Esophagus muscularis mucosa (tissue), 4 donors: ENCODE measurements at regions not wholly inside any gene's neighbourhood (a gene's known extent, or its start where the extent isn't known, plus 50 kb on each side); places are given as distances from the start of the nearest gene placed in this dataset.

ENCODE experiments used
- DNase-seq: peaks from one replicate; pipeline ENCODE4 v3.0.0-alpha.2; 2017; ENCODE audit errors: extremely low spot score
- H3K27ac ChIP-seq, 4 donors: fragments of 200-600 bp; sonication (generic); replicated peaks in 1 of 4; 1 replicate in 3 of 4; 2 replicates in 1 of 4; pipeline ENCODE4 v1.5.1; 2016 to 2019; ENCODE audit warnings: mild to moderate bottlenecking in 1 of 4
- H3K27me3 ChIP-seq, 4 donors: fragments of 200-600 bp; sonication (generic); one replicate each; pipeline versions ENCODE4 v1.5.1 to v1.6.0; 2016 to 2019
- H3K36me3 ChIP-seq, 4 donors: fragments of 200-600 bp; sonication (generic); one replicate each; pipeline ENCODE4 v1.5.1; 2016 to 2019
- H3K4me1 ChIP-seq, 4 donors: fragments of 200-600 bp; sonication (generic); one replicate each; pipeline ENCODE4 v1.5.1; 2016 to 2019
- H3K4me3 ChIP-seq, 4 donors: fragments of 200-600 bp; sonication (generic); 1 replicate in 2 of 4; 2 replicates in 2 of 4; pipeline ENCODE4 v1.5.1; 2016 to 2019; ENCODE audit warnings: mild to moderate bottlenecking in 4 of 4, moderate library complexity in 1 of 4
- H3K9me3 ChIP-seq, 4 donors: fragments of 200-600 bp; sonication (generic); 1 replicate in 3 of 4; 2 replicates in 1 of 4; pipeline ENCODE4 v1.5.1; 2016 to 2019
- CTCF ChIP-seq, 3 experiments: fragments of 200-600 bp in 2 of 3; fragments of 450-650 bp in 1 of 3; sonication (generic) in 2 of 3; IDR thresholded peaks; one replicate each; pipeline ENCODE4 v1.5.1; 2017 to 2019; ENCODE audit warnings: antibody characterized with exemption in 3 of 3, mild to moderate bottlenecking in 2 of 3, moderate library complexity in 1 of 3
- EP300 ChIP-seq: sonication (generic); formaldehyde crosslinking; IDR thresholded peaks from one replicate; pipeline ENCODE4 v1.6.1; 2017; ENCODE audit warnings: antibody characterized with exemption
- POLR2A ChIP-seq: fragments of 450-650 bp; IDR thresholded peaks from one replicate; pipeline ENCODE4 v1.6.1; 2017; ENCODE audit warnings: antibody characterized with exemption, moderate library complexity, mild to moderate bottlenecking, low read depth
- POLR2AphosphoS5 ChIP-seq, 2 donors: sonication (generic); formaldehyde crosslinking; IDR thresholded peaks; one replicate each; pipeline ENCODE4 v1.6.1; 2017; ENCODE audit warnings: antibody characterized with exemption in 2 of 2
- WGBS: methylation state at CpG from one replicate; pipeline ENCODE4 v1.1.5; 2018; 5-methylcytosine and 5-hydroxymethylcytosine counted together
- intact Hi-C: fragments of 100-400 bp; cut with DNase I; formaldehyde crosslinking; loops from one replicate; pipeline ENCODE4 v1.15.1; 2023

GRCh38 chr17:54029986-54030385 is 207.3 kb downstream of the KIF2B start:
- Histone ChIP-seq H3K4me3 (no peak overlapping the region), H3K27me3 (no peaks in the 10 kb centered on the region), H3K4me1 (no peaks in the 10 kb centered on the region), H3K9me3 (no peaks in the 10 kb centered on the region), H3K27ac (no peak overlapping the region), H3K36me3 (no peaks in the 10 kb centered on the region)
- 86% methylated on average over 5 of the region's 5 CpGs for WGBS
- DNase-seq, result no peak
- intact Hi-C loops, result no loop called here
- no peak for TF ChIP-seq POLR2AphosphoS5 (IDR thresholded peaks at IDR 0.05)
- TF ChIP-seq EP300, result no peak
- TF ChIP-seq POLR2A, result no peak
- TF ChIP-seq CTCF (IDR thresholded peaks at IDR 0.05), result no peak

GRCh38 chr17:54046570-54046969 is 223.8 kb downstream of the KIF2B start:
- no peak overlapping the region for H3K27ac ChIP-seq
- H3K4me1 ChIP-seq, result no peaks in the 10 kb centered on the region
- WGBS, result 94% methylated on average over 1 of the region's 1 CpG
- no peak overlapping the region for H3K4me3 ChIP-seq
- no peaks in the 10 kb centered on the region for H3K27me3 ChIP-seq
- H3K9me3 ChIP-seq, result peaks cover 0 to 8% (median 2%) of the 10 kb centered on the region in 4 donors
- TF ChIP-seq EP300 (no peak), CTCF (IDR thresholded peaks at IDR 0.05) (no peak), POLR2A (no peak), POLR2AphosphoS5 (IDR thresholded peaks at IDR 0.05) (no peak)
- H3K36me3 ChIP-seq, result no peaks in the 10 kb centered on the region
- no peak for DNase-seq
- intact Hi-C loops, result no loop called here

GRCh38 chr17:54063639-54064038 is 240.9 kb downstream of the KIF2B start:
- Histone ChIP-seq H3K4me3 (no peak overlapping the region), H3K36me3 (no peaks in the 10 kb centered on the region), H3K9me3 (peaks cover 0 to 11% (median 4%) of the 10 kb centered on the region in 4 donors), H3K27me3 (no peaks in the 10 kb centered on the region), H3K4me1 (no peaks in the 10 kb centered on the region), H3K27ac (no peak overlapping the region)
- no peak for TF ChIP-seq CTCF (IDR thresholded peaks at IDR 0.05)
- TF ChIP-seq POLR2A, result no peak
- TF ChIP-seq EP300, result no peak
- TF ChIP-seq POLR2AphosphoS5 (IDR thresholded peaks at IDR 0.05), result no peak
- intact Hi-C loops, result no loop called here
- DNase-seq, result no peak
- WGBS, result 88% methylated on average over 1 of the region's 1 CpG

- Histone ChIP-seq H3K4me1 (no peaks in the 10 kb centered on the region), H3K27ac (no peak overlapping the region), H3K27me3 (no peaks in the 10 kb centered on the region), H3K4me3 (no peak overlapping the region), H3K36me3 (no peaks in the 10 kb centered on the region), H3K9me3 (no peaks in the 10 kb centered on the region)
- 51% methylated on average over 1 of the region's 1 CpG for WGBS
- TF ChIP-seq CTCF (IDR thresholded peaks at IDR 0.05) (no peak), POLR2A (no peak), EP300 (no peak)
- DNase-seq, result no peak
- intact Hi-C loops, result no loop called here
Observed at GRCh38 chr17:54085020-54085419, 262.3 kb downstream of the KIF2B start.

- H3K4me3 ChIP-seq, result no peak overlapping the region
- H3K27ac ChIP-seq, result no peak overlapping the region
- no peaks in the 10 kb centered on the region for H3K36me3 ChIP-seq
- H3K9me3 ChIP-seq, result no peaks in the 10 kb centered on the region
- intact Hi-C loops, result no loop called here
- H3K4me1 ChIP-seq, result no peaks in the 10 kb centered on the region
- DNase-seq, result no peak
- TF ChIP-seq POLR2AphosphoS5 (IDR thresholded peaks at IDR 0.05) (no peak), CTCF (IDR thresholded peaks at IDR 0.05) (no peak), POLR2A (no peak), EP300 (no peak)
- no peaks in the 10 kb centered on the region for H3K27me3 ChIP-seq
- 21% methylated on average over 5 of the region's 5 CpGs for WGBS
Observed at GRCh38 chr17:54085934-54086333, 263.2 kb downstream of the KIF2B start.
